ENCODE measurements at regions not wholly inside any gene's neighbourhood (a gene's known extent, or its start where the extent isn't known, plus 50 kb on each side); places are given as distances from the start of the nearest gene placed in this dataset.

GRCh38 chr11:129680907-129681306 is 134.7 kb upstream of the TMEM45B start:
- FAIRE-seq (no peak), DNase-seq (ENCODE audit: insufficient read length, low spot score) (no peak)
- TF ChIP-seq PAX5 (IDR thresholded peaks at IDR 0.05; ENCODE audit: insufficient read depth, low read length, severe bottlenecking) (no peak), SPI1 (IDR thresholded peaks at IDR 0.05; ENCODE audit: low read depth, low read length) (no peak), POU2F2 (IDR thresholded peaks at IDR 0.05; ENCODE audit: low read depth, low read length) (no peak), POLR2A (IDR thresholded peaks at IDR 0.05; ENCODE audit: low read depth, low read length) (no peak), POLR2AphosphoS5 (IDR thresholded peaks at IDR 0.05; ENCODE audit: low read depth, low read length) (no peak), TAF1 (IDR thresholded peaks at IDR 0.05; ENCODE audit: low read depth, low read length) (no peak)

- FAIRE-seq (no peak), DNase-seq (ENCODE audit: insufficient read length, low spot score) (no peak)
- TF ChIP-seq POLR2AphosphoS5 (IDR thresholded peaks at IDR 0.05; ENCODE audit: low read depth, low read length) (no peak), POU2F2 (IDR thresholded peaks at IDR 0.05; ENCODE audit: low read depth, low read length) (no peak), SPI1 (IDR thresholded peaks at IDR 0.05; ENCODE audit: low read depth, low read length) (no peak)
These were observed 134.1 kb upstream of the TMEM45B start for GRCh38 chr11:129681344-129682114.

DNA sequence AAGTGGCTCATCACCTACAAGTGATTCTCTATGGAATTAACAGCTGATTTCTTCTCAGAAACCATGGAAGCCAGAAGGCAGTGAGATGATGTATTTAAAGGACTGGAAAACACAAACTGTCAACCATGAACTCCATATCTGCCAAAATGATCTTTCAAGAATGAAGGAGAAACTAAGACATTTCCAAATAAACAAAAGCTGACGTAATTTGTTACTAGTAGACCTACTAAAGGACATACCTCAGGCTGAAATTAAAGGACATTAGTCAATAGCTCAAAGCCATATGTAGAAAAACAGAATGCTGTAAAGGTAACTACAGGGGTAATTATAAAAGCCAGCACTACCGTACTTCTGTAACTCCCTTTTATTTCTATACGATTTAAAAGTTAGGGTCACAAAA is 129.4 kb upstream of the TMEM45B start:
- no peak for FAIRE-seq
- DNase-seq (ENCODE audit: insufficient read length, low spot score) = no peak
- TF ChIP-seq SPI1 (IDR thresholded peaks at IDR 0.05; ENCODE audit: low read depth, low read length) (no peak), POLR2AphosphoS5 (IDR thresholded peaks at IDR 0.05; ENCODE audit: low read depth, low read length) (no peak), PAX5 (IDR thresholded peaks at IDR 0.05; ENCODE audit: insufficient read depth, low read length, severe bottlenecking) (no peak), TAF1 (IDR thresholded peaks at IDR 0.05; ENCODE audit: low read depth, low read length) (no peak), POU2F2 (IDR thresholded peaks at IDR 0.05; ENCODE audit: low read depth, low read length) (no peak), POLR2A (IDR thresholded peaks at IDR 0.05; ENCODE audit: low read depth, low read length) (no peak)

DNA sequence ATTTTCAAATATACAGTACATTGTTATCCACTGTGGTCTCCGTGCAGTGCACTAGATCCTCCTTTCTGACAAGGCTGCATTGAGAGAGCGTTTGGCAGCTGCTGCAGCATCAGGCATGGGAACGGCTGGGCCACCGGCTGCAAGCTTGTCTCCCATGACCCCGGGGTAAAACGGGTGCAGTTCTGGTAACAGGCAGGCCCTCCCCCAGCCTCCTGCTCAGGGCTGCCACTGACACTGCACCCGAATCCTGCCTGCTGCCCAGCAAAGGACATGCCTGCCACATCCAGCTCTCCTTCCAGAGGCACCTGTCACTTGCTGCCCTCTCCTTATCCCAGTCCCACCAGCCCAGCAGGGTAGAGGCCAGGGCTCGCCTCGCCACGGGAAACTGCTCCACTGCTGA is 124.5 kb upstream of the TMEM45B start:
- TF ChIP-seq SPI1 (IDR thresholded peaks at IDR 0.05; ENCODE audit: low read depth, low read length) = no peak
- no peak for TF ChIP-seq TAF1 (IDR thresholded peaks at IDR 0.05; ENCODE audit: low read depth, low read length)
- TF ChIP-seq POLR2A (IDR thresholded peaks at IDR 0.05; ENCODE audit: low read depth, low read length) = no peak
- TF ChIP-seq PAX5 (IDR thresholded peaks at IDR 0.05; ENCODE audit: insufficient read depth, low read length, severe bottlenecking) = no peak
- TF ChIP-seq POLR2AphosphoS5 (IDR thresholded peaks at IDR 0.05; ENCODE audit: low read depth, low read length) = no peak
- no peak for TF ChIP-seq POU2F2 (IDR thresholded peaks at IDR 0.05; ENCODE audit: low read depth, low read length)
- DNase-seq (ENCODE audit: insufficient read length, low spot score) = no peak

DNA sequence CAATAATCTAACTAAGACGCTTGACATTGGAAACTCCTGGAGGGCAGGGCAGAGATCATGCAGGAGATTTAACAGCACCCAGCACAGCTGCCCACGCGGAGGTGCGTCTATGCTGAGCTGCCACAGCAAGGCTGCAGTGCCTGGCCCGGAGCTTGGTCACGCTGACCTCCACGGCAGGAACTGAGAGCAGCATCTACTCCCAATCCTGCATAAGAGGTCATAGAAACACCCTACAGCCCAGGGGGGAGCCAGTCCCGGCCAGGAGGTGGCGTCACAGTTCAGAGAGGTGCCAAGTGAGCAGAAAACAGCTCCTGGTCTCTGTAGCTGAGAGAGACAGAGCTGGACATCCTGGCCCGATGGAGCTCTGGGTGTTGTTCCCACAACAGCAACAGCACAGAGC is 121.1 kb upstream of the TMEM45B start:
- FAIRE-seq = no peak
- DNase-seq (ENCODE audit: insufficient read length, low spot score) = no peak
- TF ChIP-seq POLR2A (IDR thresholded peaks at IDR 0.05; ENCODE audit: low read depth, low read length) (no peak), TAF1 (IDR thresholded peaks at IDR 0.05; ENCODE audit: low read depth, low read length) (no peak), PAX5 (IDR thresholded peaks at IDR 0.05; ENCODE audit: insufficient read depth, low read length, severe bottlenecking) (no peak), SPI1 (IDR thresholded peaks at IDR 0.05; ENCODE audit: low read depth, low read length) (no peak)

More for the DNA sequence above, 124.5 kb upstream of the TMEM45B start:
- no peak for FAIRE-seq

- FAIRE-seq = peak; percentile 28
- DNase-seq (ENCODE audit: insufficient read length, low spot score) = no peak
- TF ChIP-seq PAX5 (IDR thresholded peaks at IDR 0.05; ENCODE audit: insufficient read depth, low read length, severe bottlenecking) (no peak), POLR2AphosphoS5 (IDR thresholded peaks at IDR 0.05; ENCODE audit: low read depth, low read length) (no peak)
These were observed 120.7 kb upstream of the TMEM45B start for GRCh38 chr11:129694966-129695365.

DNA sequence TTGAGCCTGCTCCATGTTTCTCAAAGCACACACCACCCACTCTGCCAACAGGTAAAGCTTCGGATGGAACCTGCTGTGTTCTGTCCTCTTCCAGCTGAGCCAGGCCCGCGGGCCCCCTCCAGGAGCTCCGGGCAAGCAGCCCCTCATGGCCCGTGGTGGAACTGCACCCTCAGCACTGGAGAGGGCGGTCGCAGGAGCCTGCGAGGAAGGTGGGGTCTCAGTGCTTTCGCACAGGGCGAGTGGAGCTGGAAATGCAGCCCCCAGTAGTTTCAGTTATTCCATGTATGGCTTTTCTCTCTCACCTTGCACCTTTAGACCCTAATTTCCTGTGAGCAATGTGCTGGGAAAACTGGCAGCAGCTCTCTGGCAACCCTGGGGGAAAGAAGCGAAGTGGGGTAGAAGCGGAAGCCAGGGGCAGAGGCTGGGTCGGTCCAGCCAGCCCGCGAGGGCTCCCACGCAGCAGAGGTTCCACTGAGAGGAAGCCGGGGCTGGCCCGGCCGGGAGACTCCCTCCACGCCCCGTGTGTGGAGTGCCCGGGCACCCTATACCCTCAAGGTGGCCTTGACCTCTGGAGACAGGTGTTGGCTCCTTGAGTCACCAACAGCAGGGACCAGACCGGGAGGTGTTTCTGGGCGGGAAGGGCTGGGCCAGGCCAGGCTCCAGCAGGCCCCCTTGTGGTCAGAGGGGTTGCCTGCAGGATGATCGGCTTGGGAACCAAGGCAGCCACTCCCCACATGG is 119.9 kb upstream of the TMEM45B start:
- DNase-seq (ENCODE audit: insufficient read length, low spot score) (peak; percentile 37), FAIRE-seq (peak; percentile 85)
- TF ChIP-seq POLR2AphosphoS5 (IDR thresholded peaks at IDR 0.05; ENCODE audit: low read depth, low read length) = no peak
- no peak for TF ChIP-seq POLR2A (IDR thresholded peaks at IDR 0.05; ENCODE audit: low read depth, low read length)
- TF ChIP-seq SPI1 (IDR thresholded peaks at IDR 0.05; ENCODE audit: low read depth, low read length) = no peak
- no peak for TF ChIP-seq POU2F2 (IDR thresholded peaks at IDR 0.05; ENCODE audit: low read depth, low read length)
- TF ChIP-seq TAF1 (IDR thresholded peaks at IDR 0.05; ENCODE audit: low read depth, low read length) = no peak
- TF ChIP-seq PAX5 (IDR thresholded peaks at IDR 0.05; ENCODE audit: insufficient read depth, low read length, severe bottlenecking) = no peak

GRCh38 chr11:129696309-129696989 is 119.2 kb upstream of the TMEM45B start:
- no peak for TF ChIP-seq TAF1 (IDR thresholded peaks at IDR 0.05; ENCODE audit: low read depth, low read length)
- no peak for TF ChIP-seq PAX5 (IDR thresholded peaks at IDR 0.05; ENCODE audit: insufficient read depth, low read length, severe bottlenecking)
- TF ChIP-seq SPI1 (IDR thresholded peaks at IDR 0.05; ENCODE audit: low read depth, low read length) = no peak
- no peak for TF ChIP-seq POLR2AphosphoS5 (IDR thresholded peaks at IDR 0.05; ENCODE audit: low read depth, low read length)
- TF ChIP-seq POU2F2 (IDR thresholded peaks at IDR 0.05; ENCODE audit: low read depth, low read length) = no peak
- TF ChIP-seq POLR2A (IDR thresholded peaks at IDR 0.05; ENCODE audit: low read depth, low read length) = no peak
- no peak for FAIRE-seq
- DNase-seq (ENCODE audit: insufficient read length, low spot score) = no peak

GRCh38 chr11:129698212-129698611 is 117.4 kb upstream of the TMEM45B start:
- DNase-seq (ENCODE audit: insufficient read length, low spot score) (no peak), FAIRE-seq (no peak)
- no peak for TF ChIP-seq TAF1 (IDR thresholded peaks at IDR 0.05; ENCODE audit: low read depth, low read length)
- TF ChIP-seq SPI1 (IDR thresholded peaks at IDR 0.05; ENCODE audit: low read depth, low read length) = no peak
- TF ChIP-seq POU2F2 (IDR thresholded peaks at IDR 0.05; ENCODE audit: low read depth, low read length) = no peak
- TF ChIP-seq POLR2A (IDR thresholded peaks at IDR 0.05; ENCODE audit: low read depth, low read length) = no peak
- TF ChIP-seq PAX5 (IDR thresholded peaks at IDR 0.05; ENCODE audit: insufficient read depth, low read length, severe bottlenecking) = no peak
- no peak for TF ChIP-seq POLR2AphosphoS5 (IDR thresholded peaks at IDR 0.05; ENCODE audit: low read depth, low read length)
